GM12892 (cell line): ENCODE measurements at regions not wholly inside any gene's neighbourhood (a gene's known extent, or its start where the extent isn't known, plus 50 kb on each side); places are given as distances from the start of the nearest gene placed in this dataset.

Source experiments
- DNase-seq: peaks from one replicate; pipeline ENCODE4 v3.0.0; 2011; ENCODE audit not compliant: insufficient read length
- FAIRE-seq: peaks from 2 replicates; lab custom pipeline; 2011; peaks lifted over from hg19 to GRCh38; lab: Jason Lieb, UNC
- POLR2A ChIP-seq: IDR thresholded peaks from 2 replicates; pipeline ENCODE4 v1.6.1; 2011; ENCODE audit warnings: low read depth, low read length, control low read depth
- POLR2AphosphoS5 ChIP-seq: IDR thresholded peaks from 2 replicates; pipeline ENCODE4 v1.6.1; 2011; ENCODE audit warnings: low read depth, low read length, control low read depth
- TAF1 ChIP-seq: IDR thresholded peaks from 2 replicates; pipeline ENCODE4 v1.6.1; 2011; ENCODE audit warnings: low read depth, mild to moderate bottlenecking, control low read depth, low read length, borderline replicate concordance

- FAIRE-seq (no peak), DNase-seq (no peak)
- TF ChIP-seq POLR2A (no peak), POLR2AphosphoS5 (no peak), TAF1 (no peak)
These were observed 86.4 kb upstream of the SLC35G4 start for GRCh38 chr18:11522992-11523391.

DNA sequence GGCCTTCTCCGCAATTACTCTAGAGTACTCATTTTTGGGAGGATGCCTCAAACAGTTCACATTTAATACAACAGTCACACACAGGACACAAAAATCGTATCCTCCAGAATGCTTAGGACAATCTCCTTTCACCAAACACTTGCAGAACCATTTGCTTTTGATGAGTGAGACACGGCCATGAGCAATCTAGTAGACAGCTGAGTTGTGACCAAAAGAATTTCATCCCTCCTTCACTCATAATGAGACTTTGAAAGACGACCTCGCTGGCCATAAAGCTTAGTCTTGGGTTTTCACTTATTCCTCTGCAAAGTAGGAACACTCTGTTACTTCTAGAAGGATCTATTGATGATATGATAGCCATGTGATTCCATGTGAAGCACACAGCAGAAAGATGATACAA lies 87.5 kb upstream of the SLC35G4 start:
- no peak for FAIRE-seq
- TF ChIP-seq TAF1: no peak
- TF ChIP-seq POLR2A: no peak
- TF ChIP-seq POLR2AphosphoS5: no peak

DNA sequence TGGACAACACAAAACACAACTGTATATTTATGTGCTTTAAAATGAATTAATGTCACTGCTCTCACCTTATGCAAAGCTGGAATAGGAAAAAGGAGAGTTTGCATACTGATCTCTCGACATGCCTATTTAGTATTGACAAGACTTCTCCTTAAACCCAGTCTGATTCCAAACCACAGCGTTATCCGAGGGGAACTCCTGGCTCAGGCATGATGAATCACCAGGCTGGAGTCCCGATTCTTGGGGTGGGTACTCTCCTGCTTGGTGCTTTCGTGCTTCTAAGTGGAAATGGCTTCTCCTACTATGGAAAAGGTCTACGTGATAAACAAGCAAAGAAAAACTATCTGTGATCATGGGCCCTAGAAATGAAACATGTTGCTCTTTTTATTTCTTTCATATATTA lies 88.9 kb upstream of the SLC35G4 start:
- TF ChIP-seq POLR2AphosphoS5 (no peak), TAF1 (no peak), POLR2A (no peak)
- DNase-seq (no peak), FAIRE-seq (no peak)

More for the DNA sequence above, 87.5 kb upstream of the SLC35G4 start:
- DNase-seq: no peak

DNA sequence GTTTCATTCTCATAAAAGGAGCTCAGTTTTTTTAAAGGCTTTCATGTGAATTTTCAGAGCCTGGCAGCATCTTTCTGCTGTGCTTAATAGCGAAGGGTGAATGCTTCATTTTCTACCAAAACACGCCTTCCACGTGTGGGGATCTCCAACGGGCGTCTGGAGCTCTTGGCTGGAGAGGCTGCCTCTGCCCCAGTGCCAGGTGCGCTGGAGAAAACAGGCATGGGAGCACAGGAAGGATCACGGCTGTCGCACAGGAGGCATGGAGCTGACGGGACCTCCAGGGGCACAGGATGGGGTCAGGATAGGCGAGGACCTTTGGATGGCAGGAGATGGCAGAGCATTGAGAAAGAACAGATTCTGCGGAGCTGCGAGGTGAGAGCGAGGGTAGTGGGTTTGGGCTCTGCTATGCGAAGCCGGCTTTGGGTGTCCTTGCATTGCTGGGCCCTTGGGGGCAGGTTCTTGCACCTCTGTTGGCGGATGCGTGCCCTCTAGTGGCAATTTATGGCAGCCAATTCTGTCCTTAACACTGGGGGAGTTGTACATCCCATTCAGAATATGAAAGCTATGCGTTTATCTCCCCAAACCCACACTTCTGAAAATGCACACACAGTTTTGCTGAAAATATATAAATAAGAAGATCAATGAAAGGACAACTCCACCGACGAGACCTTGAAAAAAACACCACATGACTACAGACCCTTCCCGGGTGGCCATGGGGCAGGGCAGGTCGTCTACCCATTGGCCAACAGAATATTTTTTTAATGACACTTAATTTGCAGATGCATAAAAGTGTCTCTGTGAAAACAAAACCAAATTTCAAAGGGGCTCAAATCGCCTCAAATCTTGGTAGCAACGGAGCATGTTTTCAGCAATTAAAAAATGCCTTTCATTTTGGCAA lies 90.4 kb upstream of the SLC35G4 start:
- peak; percentile 9 for FAIRE-seq
- peak; percentile 46 for DNase-seq
- no peak for TF ChIP-seq POLR2AphosphoS5
- TF ChIP-seq POLR2A: no peak
- no peak for TF ChIP-seq TAF1

DNA sequence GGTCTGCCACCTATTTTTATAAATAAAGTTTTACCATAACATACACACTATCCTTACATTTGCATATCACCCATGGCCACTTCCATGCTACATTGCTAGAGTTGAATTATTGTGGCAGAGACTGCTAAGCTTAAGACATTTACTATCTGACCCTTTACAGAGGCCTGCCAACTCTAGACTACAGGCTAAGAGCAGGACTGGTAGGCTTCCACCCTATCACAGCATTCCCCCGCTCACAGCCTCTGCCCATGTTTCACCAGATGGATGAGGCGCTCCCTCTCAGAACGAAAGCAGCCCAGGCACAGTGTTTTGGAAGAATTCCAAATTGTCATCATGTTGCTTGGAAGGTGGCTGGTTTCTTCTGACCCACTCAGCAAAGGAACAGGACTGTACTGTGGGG lies 91.7 kb upstream of the SLC35G4 start:
- no peak for DNase-seq
- TF ChIP-seq POLR2A (no peak), TAF1 (no peak), POLR2AphosphoS5 (no peak)
- no peak for FAIRE-seq

GRCh38 chr18:11516751-11517503 lies 92.5 kb upstream of the SLC35G4 start:
- FAIRE-seq (no peak), DNase-seq (no peak)
- no peak for TF ChIP-seq POLR2AphosphoS5
- no peak for TF ChIP-seq TAF1
- no peak for TF ChIP-seq POLR2A

GRCh38 chr18:11514267-11514666 lies 95.1 kb upstream of the SLC35G4 start:
- TF ChIP-seq TAF1: no peak
- no peak for FAIRE-seq
- DNase-seq: no peak

DNA sequence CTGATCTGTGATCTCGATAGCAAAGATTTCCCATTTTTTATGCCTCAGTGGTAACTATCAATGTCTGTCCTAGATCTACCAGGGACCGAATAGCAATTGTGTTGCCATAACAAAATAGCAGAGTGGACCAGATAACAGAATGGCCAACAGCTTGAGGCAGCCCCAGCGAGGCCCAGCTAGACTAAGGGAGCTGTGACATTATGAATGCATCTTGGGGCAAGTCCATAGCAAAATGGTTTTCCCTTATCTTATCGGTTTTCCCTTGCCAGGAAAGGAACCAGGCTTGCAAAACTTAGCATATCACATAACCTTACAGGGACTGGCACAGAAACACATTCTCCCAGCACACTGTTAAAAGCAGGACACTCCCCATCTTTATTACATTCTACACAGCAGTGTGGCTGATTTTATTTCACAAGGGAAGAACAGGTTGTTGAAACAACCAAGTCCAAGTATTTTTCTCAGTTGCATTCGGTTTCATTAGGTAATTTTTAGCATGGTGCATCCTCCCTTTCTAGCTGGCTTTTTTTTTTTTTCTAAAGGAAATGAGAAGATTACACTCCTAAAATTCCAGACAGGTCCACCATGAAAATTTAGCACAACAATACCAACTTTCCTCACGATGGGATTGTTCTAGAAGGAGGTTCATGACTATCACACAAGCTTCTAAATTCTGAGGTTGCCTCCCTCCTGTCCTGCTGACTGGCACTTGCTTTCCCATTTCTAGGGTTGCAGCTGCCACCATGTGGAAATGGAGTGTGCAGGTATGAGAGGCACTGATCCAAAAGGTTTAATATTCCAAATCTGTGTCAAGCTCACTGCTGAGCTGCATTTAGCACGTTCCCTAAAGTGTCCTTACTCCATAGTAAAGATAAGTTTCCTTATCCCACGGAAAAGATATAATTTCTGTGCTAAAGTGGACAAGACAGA lies 97.0 kb upstream of the SLC35G4 start:
- TF ChIP-seq POLR2A: no peak
- DNase-seq: no peak
- peak; percentile 71 for FAIRE-seq

DNA sequence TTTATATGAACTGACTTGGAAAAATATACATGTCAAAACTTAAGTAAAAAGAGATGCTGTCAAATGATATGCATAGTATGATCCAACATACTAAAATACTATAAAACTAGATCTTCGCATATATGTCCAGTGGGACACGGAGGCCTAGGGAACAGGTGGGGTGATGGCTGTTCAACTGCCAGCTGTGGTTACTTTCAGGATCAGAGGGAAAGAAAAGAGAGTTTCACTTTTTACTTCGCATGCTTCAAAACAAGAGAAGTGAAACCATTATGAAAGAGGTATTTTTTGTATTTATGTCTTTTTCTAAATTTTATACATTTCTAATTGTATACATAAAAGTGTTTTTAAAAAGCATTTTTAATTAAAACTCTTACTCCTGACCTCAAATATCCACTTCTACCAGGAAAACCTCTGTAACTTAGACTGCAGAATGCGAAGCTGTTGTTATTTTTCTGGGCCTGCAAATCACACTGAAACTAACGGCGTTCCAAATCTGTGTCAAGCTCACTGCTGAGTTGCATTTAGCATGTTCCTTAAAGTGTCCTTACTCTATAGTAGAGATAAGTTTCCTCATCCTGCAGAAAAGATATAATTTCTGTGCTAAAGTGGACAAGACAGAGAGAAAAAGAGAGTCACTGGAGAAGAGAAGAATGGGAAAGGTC lies 97.8 kb upstream of the SLC35G4 start:
- FAIRE-seq (peak; percentile 65), DNase-seq (peak; percentile 27)
- no peak for TF ChIP-seq POLR2AphosphoS5
- TF ChIP-seq TAF1: no peak
- no peak for TF ChIP-seq POLR2A

DNA sequence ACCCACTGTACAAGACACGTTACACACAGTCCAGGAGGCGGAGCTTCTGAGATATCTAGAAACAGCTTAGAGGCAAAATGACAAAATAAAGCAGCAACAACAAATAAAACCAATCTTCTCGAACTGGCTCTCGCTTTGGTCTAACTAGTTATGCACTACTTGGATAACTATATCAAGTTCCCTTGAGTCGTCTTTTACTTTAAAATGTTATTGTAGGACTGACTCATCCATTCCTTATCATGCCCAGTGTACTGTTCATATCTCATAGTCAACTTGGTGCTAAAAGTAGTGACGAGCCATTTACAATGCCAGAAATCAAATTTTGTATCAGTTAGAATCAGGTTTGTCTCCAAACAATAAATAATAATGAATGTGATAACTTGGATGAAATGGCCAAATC lies 102.5 kb upstream of the SLC35G4 start:
- FAIRE-seq: no peak
- no peak for DNase-seq
- TF ChIP-seq POLR2A: no peak
- no peak for TF ChIP-seq POLR2AphosphoS5
- TF ChIP-seq TAF1: no peak

DNA sequence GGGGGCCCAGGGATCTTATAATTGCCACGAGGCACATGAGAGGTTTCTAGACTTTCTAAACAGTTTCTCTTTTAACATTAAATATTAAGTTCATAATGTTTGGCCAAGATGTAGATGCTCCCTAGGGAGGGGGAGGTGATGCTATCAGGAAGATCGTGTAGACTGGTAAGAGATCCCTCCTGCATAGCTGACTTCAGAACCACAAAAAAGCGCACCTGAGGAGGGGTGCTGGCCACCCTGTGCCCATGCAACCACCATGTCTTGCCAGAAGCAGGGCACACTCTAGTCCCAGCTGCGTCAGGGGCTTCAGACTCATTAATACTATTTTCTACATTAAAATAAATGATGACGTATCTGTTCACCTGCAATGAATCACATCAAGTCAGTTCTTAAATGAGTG lies 103.4 kb upstream of the SLC35G4 start:
- no peak for FAIRE-seq
- no peak for TF ChIP-seq TAF1
- no peak for TF ChIP-seq POLR2AphosphoS5
- TF ChIP-seq POLR2A: no peak
- DNase-seq: no peak
